WTC11 (cell line): ENCODE measurements at regions not wholly inside any gene's neighbourhood (a gene's known extent, or its start where the extent isn't known, plus 50 kb on each side); places are given as distances from the start of the nearest gene placed in this dataset.

ENCODE experiments used
- CTCF ChIP-seq: fragments of 200-600 bp; IDR thresholded peaks from 2 replicates; pipeline ENCODE4 v1.8.0; 2022; ENCODE audit warnings: antibody characterized with exemption
- E2F5 ChIP-seq: sonication (generic); formaldehyde crosslinking; IDR thresholded peaks from 2 replicates; pipeline ENCODE4 v1.8.1; 2022; ENCODE audit warnings: mild to moderate bottlenecking, moderate library complexity, missing genetic modification reagents
- ESRRA ChIP-seq: sonication (generic); formaldehyde crosslinking; IDR thresholded peaks from 2 replicates; pipeline ENCODE4 v1.8.1; 2022; ENCODE audit warnings: mild to moderate bottlenecking, missing genetic modification reagents, borderline replicate concordance
- FOXJ3 ChIP-seq: sonication (generic); formaldehyde crosslinking; IDR thresholded peaks from 2 replicates; pipeline ENCODE4 v1.9.0; 2021; ENCODE audit warnings: missing genetic modification reagents, mild to moderate bottlenecking, borderline replicate concordance
- HMGXB4 ChIP-seq: sonication (generic); formaldehyde crosslinking; IDR thresholded peaks from 2 replicates; pipeline ENCODE4 v1.8.1; 2023; ENCODE audit warnings: mild to moderate bottlenecking, moderate library complexity, missing genetic modification reagents
- IRF1 ChIP-seq: sonication (generic); formaldehyde crosslinking; IDR thresholded peaks from 2 replicates; pipeline ENCODE4 v1.8.0; 2023; ENCODE audit warnings: missing genetic modification reagents
- OVOL2 ChIP-seq: fragments of 250-450 bp; sonication (Bioruptor Pico); IDR thresholded peaks from 2 replicates; pipeline ENCODE4 v1.9.0; 2021; ENCODE audit warnings: mild to moderate bottlenecking, borderline replicate concordance
- SP1 ChIP-seq: sonication (generic); formaldehyde crosslinking; conservative IDR thresholded peaks from 2 replicates; pipeline ENCODE4 v1.8.1; 2022; ENCODE audit warnings: missing genetic modification reagents
- ZBTB21 ChIP-seq: sonication (generic); formaldehyde crosslinking; IDR thresholded peaks from 2 replicates; pipeline ENCODE4 v1.8.1; 2023; ENCODE audit warnings: mild to moderate bottlenecking, missing genetic modification reagents, borderline replicate concordance
- TF ChIP-seq, protein P1 (sequence below): sonication (generic); formaldehyde crosslinking; IDR thresholded peaks from 2 replicates; pipeline ENCODE4 v1.8.0; 2022; ENCODE audit warnings: mild to moderate bottlenecking, missing genetic modification reagents
- TF ChIP-seq, protein P2 (sequence below): fragments of 250-450 bp; sonication (Bioruptor Pico); IDR thresholded peaks from 2 replicates; pipeline ENCODE4 v1.9.0; 2021; ENCODE audit warnings: mild to moderate bottlenecking, borderline replicate concordance
- TF ChIP-seq, protein P3 (sequence below): sonication (generic); formaldehyde crosslinking; IDR thresholded peaks from 2 replicates; pipeline ENCODE4 v1.8.0; 2022; ENCODE audit warnings: mild to moderate bottlenecking, missing genetic modification reagents

- TF ChIP-seq, protein P1, sequence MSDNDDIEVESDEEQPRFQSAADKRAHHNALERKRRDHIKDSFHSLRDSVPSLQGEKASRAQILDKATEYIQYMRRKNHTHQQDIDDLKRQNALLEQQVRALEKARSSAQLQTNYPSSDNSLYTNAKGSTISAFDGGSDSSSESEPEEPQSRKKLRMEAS, result no peak
- TF ChIP-seq CTCF (no peak), ESRRA (no peak), SP1 (CRISPR knock-in tag) (no peak), E2F5 (CRISPR knock-in tag) (no peak), IRF1 (CRISPR knock-in tag) (no peak), FOXJ3 (no peak), OVOL2 (CRISPR knock-in tag) (no peak), HMGXB4 (CRISPR knock-in tag) (no peak), ZBTB21 (CRISPR knock-in tag) (no peak)
- TF ChIP-seq, protein P2, sequence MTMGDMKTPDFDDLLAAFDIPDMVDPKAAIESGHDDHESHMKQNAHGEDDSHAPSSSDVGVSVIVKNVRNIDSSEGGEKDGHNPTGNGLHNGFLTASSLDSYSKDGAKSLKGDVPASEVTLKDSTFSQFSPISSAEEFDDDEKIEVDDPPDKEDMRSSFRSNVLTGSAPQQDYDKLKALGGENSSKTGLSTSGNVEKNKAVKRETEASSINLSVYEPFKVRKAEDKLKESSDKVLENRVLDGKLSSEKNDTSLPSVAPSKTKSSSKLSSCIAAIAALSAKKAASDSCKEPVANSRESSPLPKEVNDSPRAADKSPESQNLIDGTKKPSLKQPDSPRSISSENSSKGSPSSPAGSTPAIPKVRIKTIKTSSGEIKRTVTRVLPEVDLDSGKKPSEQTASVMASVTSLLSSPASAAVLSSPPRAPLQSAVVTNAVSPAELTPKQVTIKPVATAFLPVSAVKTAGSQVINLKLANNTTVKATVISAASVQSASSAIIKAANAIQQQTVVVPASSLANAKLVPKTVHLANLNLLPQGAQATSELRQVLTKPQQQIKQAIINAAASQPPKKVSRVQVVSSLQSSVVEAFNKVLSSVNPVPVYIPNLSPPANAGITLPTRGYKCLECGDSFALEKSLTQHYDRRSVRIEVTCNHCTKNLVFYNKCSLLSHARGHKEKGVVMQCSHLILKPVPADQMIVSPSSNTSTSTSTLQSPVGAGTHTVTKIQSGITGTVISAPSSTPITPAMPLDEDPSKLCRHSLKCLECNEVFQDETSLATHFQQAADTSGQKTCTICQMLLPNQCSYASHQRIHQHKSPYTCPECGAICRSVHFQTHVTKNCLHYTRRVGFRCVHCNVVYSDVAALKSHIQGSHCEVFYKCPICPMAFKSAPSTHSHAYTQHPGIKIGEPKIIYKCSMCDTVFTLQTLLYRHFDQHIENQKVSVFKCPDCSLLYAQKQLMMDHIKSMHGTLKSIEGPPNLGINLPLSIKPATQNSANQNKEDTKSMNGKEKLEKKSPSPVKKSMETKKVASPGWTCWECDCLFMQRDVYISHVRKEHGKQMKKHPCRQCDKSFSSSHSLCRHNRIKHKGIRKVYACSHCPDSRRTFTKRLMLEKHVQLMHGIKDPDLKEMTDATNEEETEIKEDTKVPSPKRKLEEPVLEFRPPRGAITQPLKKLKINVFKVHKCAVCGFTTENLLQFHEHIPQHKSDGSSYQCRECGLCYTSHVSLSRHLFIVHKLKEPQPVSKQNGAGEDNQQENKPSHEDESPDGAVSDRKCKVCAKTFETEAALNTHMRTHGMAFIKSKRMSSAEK (CRISPR knock-in tag), result no peak
- TF ChIP-seq, protein P3, sequence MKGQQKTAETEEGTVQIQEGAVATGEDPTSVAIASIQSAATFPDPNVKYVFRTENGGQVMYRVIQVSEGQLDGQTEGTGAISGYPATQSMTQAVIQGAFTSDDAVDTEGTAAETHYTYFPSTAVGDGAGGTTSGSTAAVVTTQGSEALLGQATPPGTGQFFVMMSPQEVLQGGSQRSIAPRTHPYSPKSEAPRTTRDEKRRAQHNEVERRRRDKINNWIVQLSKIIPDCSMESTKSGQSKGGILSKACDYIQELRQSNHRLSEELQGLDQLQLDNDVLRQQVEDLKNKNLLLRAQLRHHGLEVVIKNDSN, result no peak
Measured at GRCh38 chr7:17061443-17061842, 179.7 kb upstream of the AGR3 start.
